OCI-LY7 (cell line): ENCODE measurements at regions not wholly inside any gene's neighbourhood (a gene's known extent, or its start where the extent isn't known, plus 50 kb on each side); places are given as distances from the start of the nearest gene placed in this dataset.

Experiments
- EZH2phosphoT487 ChIP-seq: fragments of 200-600 bp; sonication (generic); IDR thresholded peaks from 2 replicates; pipeline ENCODE4 v1.6.1; 2018; ENCODE audit warnings: low read depth, borderline replicate concordance, mild to moderate bottlenecking, mixed run types, antibody characterized with exemption, low read length, moderate library complexity, mixed read lengths
- TF ChIP-seq, protein P1 (sequence below): fragments of 200-600 bp; sonication (generic); conservative IDR thresholded peaks from 2 replicates; pipeline ENCODE4 v1.5.1; 2014; ENCODE audit warnings: mild to moderate bottlenecking, antibody characterized with exemption, low read length, moderate library complexity, mixed read lengths

DNA sequence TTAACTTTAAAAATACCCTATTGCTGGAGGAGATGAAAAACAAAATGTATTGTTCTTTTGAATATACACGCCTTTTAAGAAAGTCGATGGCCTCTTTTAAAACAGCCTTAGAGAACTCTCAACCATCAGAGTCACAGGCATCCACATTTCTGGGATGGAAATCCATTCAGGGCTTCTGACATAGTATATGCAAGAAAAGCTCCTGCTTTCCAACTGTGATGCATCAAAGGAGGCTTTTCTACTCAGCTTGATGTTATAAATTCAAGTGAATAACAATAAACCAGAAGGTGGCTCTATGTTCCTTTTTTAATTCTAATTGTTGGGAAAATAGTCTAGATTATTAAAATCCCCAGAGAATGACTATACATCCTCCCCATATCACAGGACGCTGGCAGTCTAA is 398.8 kb upstream of the CXADR start:
- TF ChIP-seq, protein P1, sequence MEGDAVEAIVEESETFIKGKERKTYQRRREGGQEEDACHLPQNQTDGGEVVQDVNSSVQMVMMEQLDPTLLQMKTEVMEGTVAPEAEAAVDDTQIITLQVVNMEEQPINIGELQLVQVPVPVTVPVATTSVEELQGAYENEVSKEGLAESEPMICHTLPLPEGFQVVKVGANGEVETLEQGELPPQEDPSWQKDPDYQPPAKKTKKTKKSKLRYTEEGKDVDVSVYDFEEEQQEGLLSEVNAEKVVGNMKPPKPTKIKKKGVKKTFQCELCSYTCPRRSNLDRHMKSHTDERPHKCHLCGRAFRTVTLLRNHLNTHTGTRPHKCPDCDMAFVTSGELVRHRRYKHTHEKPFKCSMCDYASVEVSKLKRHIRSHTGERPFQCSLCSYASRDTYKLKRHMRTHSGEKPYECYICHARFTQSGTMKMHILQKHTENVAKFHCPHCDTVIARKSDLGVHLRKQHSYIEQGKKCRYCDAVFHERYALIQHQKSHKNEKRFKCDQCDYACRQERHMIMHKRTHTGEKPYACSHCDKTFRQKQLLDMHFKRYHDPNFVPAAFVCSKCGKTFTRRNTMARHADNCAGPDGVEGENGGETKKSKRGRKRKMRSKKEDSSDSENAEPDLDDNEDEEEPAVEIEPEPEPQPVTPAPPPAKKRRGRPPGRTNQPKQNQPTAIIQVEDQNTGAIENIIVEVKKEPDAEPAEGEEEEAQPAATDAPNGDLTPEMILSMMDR, result no peak
- TF ChIP-seq EZH2phosphoT487, result no peak
